ENCODE measurements at regions not wholly inside any gene's neighbourhood (a gene's known extent, or its start where the extent isn't known, plus 50 kb on each side); places are given as distances from the start of the nearest gene placed in this dataset.
A peak's percentile ranks its signal among the peaks of the same experiment; 100 is the strongest.

GRCh38 chr6:14797875-14798593 lies 447.8 kb upstream of the JARID2 start:
- DNase-seq: no peak

- no peak for DNase-seq
Measured at GRCh38 chr6:14798594-14798982, 447.3 kb upstream of the JARID2 start.

GRCh38 chr6:14798996-14799588 lies 446.8 kb upstream of the JARID2 start:
- DNase-seq: no peak

- DNase-seq: peak in 1 of 5 donors; percentile 25
Measured at GRCh38 chr6:14799928-14800327, 445.9 kb upstream of the JARID2 start.

- DNase-seq: no peak
Measured at GRCh38 chr6:14802514-14803160, 443.2 kb upstream of the JARID2 start.

- no peak for DNase-seq
Measured at GRCh38 chr6:14804001-14804784, 441.7 kb upstream of the JARID2 start.

GRCh38 chr6:14804785-14805210 lies 441.1 kb upstream of the JARID2 start:
- DNase-seq: no peak

GRCh38 chr6:14806101-14806500 lies 439.8 kb upstream of the JARID2 start:
- DNase-seq: no peak

GRCh38 chr6:14807130-14807529 lies 438.7 kb upstream of the JARID2 start:
- no peak for DNase-seq

- DNase-seq: no peak
Measured at GRCh38 chr6:14807971-14808370, 437.9 kb upstream of the JARID2 start.

GRCh38 chr6:14810021-14810420 lies 435.8 kb upstream of the JARID2 start:
- DNase-seq: no peak

GRCh38 chr6:14811775-14812428 lies 434.0 kb upstream of the JARID2 start:
- DNase-seq: no peak

- no peak for DNase-seq
Measured at GRCh38 chr6:14814016-14814415, 431.9 kb upstream of the JARID2 start.

GRCh38 chr6:14816116-14816859 lies 429.6 kb upstream of the JARID2 start:
- DNase-seq: no peak

GRCh38 chr6:14817074-14817473 lies 428.8 kb upstream of the JARID2 start:
- DNase-seq: no peak

- DNase-seq: no peak
Measured at GRCh38 chr6:14818422-14818884, 427.4 kb upstream of the JARID2 start.

- no peak for DNase-seq
Measured at GRCh38 chr6:14819001-14819400, 426.9 kb upstream of the JARID2 start.

GRCh38 chr6:14819840-14820420 lies 425.9 kb upstream of the JARID2 start:
- DNase-seq: no peak

GRCh38 chr6:14822012-14822553 lies 423.8 kb upstream of the JARID2 start:
- no peak for DNase-seq

- no peak for DNase-seq
Measured at GRCh38 chr6:14822679-14823078, 423.2 kb upstream of the JARID2 start.

- no peak for DNase-seq
Measured at GRCh38 chr6:14824060-14824459, 421.8 kb upstream of the JARID2 start.
